Endothelial cell of umbilical vein (primary cell): ENCODE measurements at regions not wholly inside any gene's neighbourhood (a gene's known extent, or its start where the extent isn't known, plus 50 kb on each side); places are given as distances from the start of the nearest gene placed in this dataset.

ENCODE experiments used
- JUN ChIP-seq: IDR thresholded peaks from 2 replicates; pipeline ENCODE4 v1.6.1; 2011; ENCODE audit warnings: borderline replicate concordance, low read depth; ENCODE audit not compliant: insufficient read length, insufficient read depth
- TF ChIP-seq, protein P1 (sequence below), 2 donors: IDR thresholded peaks; 1 replicate in 1 of 2; 2 replicates in 1 of 2; pipeline ENCODE4 v1.5.1; 2011; ENCODE audit warnings: low read length in 2 of 2, mild to moderate bottlenecking in 2 of 2, moderate library complexity in 2 of 2, control low read depth in 1 of 2, inconsistent platforms in 1 of 2, low read depth in 1 of 2; ENCODE audit not compliant: insufficient read depth in 1 of 2; ENCODE audit errors: extremely low read depth in 1 of 2

DNA sequence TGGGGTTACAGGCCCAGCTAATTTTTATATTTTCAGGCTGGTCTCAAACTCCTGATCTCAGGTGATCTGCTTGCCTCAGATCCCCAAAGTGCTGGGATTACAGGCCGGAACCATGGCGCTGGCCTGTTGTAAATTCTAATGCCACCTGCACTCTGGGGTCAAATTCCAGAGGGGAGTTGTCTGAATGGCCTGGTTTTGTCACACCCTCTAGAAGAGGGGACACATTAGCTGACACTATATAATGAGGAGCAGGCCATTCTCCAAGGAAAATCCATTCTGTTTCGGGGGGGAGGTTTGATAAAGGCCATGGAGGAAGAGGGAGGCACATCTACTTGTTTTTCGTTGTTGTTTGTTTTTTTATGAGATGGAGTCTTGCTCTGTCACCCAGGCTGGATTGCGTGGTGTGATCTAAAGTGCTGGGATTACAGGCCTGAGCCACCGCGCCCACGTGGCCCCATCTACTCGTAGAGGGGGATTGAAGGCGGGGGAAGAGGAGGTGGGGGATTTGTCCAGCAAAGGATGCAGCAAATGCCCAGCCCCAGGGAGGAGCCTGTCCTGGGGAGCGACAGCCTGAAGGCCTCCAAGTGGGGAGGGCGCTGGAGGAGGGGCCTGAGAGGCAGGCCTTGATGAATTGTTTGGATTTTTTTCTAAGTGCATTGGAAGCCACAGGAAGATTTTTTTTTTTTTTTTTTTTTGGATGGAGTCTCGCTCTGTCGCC, 78.4 kb upstream of the SLC45A1 start:
- no peak for TF ChIP-seq JUN
- TF ChIP-seq, protein P1, sequence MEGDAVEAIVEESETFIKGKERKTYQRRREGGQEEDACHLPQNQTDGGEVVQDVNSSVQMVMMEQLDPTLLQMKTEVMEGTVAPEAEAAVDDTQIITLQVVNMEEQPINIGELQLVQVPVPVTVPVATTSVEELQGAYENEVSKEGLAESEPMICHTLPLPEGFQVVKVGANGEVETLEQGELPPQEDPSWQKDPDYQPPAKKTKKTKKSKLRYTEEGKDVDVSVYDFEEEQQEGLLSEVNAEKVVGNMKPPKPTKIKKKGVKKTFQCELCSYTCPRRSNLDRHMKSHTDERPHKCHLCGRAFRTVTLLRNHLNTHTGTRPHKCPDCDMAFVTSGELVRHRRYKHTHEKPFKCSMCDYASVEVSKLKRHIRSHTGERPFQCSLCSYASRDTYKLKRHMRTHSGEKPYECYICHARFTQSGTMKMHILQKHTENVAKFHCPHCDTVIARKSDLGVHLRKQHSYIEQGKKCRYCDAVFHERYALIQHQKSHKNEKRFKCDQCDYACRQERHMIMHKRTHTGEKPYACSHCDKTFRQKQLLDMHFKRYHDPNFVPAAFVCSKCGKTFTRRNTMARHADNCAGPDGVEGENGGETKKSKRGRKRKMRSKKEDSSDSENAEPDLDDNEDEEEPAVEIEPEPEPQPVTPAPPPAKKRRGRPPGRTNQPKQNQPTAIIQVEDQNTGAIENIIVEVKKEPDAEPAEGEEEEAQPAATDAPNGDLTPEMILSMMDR (IDR thresholded peaks at IDR 0.05; ENCODE audit: extremely low read depth in 1 of 2, insufficient read depth in 1 of 2, low read depth in 1 of 2, low read length in 2 of 2), result peak in 1 of 2 donors; percentile 1
